NT2/D1 (cell line): ENCODE measurements at regions not wholly inside any gene's neighbourhood (a gene's known extent, or its start where the extent isn't known, plus 50 kb on each side); places are given as distances from the start of the nearest gene placed in this dataset.

ENCODE experiments used
- DNase-seq: peaks from one replicate; pipeline ENCODE4 v3.0.0-alpha.2; 2011; ENCODE audit warnings: low read depth, low spot score
- H3K27me3 ChIP-seq: 2 replicates; pipeline ENCODE4 v1.6.0; 2011; ENCODE audit warnings: mild to moderate bottlenecking; ENCODE audit not compliant: insufficient read length, insufficient read depth
- H3K36me3 ChIP-seq: 2 replicates; pipeline ENCODE4 v1.6.1; 2011; ENCODE audit warnings: mild to moderate bottlenecking, low read length, mixed read lengths; ENCODE audit not compliant: insufficient read depth, insufficient read length
- H3K4me1 ChIP-seq: 2 replicates; pipeline ENCODE4 v1.5.1; 2011; ENCODE audit not compliant: insufficient read depth, insufficient read length
- H3K4me3 ChIP-seq: 2 replicates; pipeline ENCODE4 v1.5.1; 2011; ENCODE audit warnings: low read depth; ENCODE audit not compliant: insufficient read length
- H3K9ac ChIP-seq: 2 replicates; pipeline ENCODE4 v1.6.0; 2011; ENCODE audit warnings: low read depth; ENCODE audit not compliant: insufficient read length
- H3K9me3 ChIP-seq: 2 replicates; pipeline ENCODE4 v1.5.1; 2011; ENCODE audit warnings: mild to moderate bottlenecking, low read length; ENCODE audit not compliant: insufficient read depth
- SUZ12 ChIP-seq: IDR thresholded peaks from 2 replicates; pipeline ENCODE4 v1.6.1; 2011; ENCODE audit not compliant: insufficient read length, insufficient read depth; ENCODE audit errors: extremely low read depth
- YY1 ChIP-seq: IDR thresholded peaks from 2 replicates; pipeline ENCODE4 v1.6.1; 2011; ENCODE audit not compliant: insufficient read length, insufficient read depth
- ZNF274 ChIP-seq: IDR thresholded peaks from 2 replicates; pipeline ENCODE4 v1.6.1; 2011; ENCODE audit warnings: mild to moderate bottlenecking, low read depth, low read length

DNA sequence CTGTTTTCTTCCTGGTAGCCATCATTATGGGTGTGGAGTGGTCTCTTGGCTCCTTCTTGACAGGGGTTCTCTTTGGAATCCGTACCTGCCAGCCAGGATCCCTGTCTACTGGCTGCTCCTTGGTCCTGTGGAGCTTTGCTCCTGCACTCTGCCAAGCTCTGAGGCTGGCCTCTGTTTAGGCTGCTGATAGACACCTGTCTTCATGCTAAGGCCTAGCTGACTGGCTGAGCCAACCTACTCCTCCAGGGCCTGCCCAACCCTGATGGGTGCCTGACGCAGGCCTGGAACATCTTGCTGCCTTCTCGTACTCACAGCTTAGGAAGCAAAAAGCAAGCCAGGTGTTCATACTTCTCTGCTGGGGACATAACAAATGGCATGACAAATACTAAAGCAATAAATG, 333.6 kb upstream of the ZNF32 start:
- no peaks in the 10 kb centered on the region for H3K36me3 ChIP-seq
- TF ChIP-seq YY1 = no peak
- TF ChIP-seq ZNF274 = no peak
- TF ChIP-seq SUZ12 = no peak
- no peak for DNase-seq
- H3K4me1 ChIP-seq = no peaks in the 10 kb centered on the region
- H3K9ac ChIP-seq = no peak overlapping the region
- H3K9me3 ChIP-seq = no peaks in the 10 kb centered on the region
- H3K27me3 ChIP-seq = no peaks in the 10 kb centered on the region
- no peak overlapping the region for H3K4me3 ChIP-seq

DNA sequence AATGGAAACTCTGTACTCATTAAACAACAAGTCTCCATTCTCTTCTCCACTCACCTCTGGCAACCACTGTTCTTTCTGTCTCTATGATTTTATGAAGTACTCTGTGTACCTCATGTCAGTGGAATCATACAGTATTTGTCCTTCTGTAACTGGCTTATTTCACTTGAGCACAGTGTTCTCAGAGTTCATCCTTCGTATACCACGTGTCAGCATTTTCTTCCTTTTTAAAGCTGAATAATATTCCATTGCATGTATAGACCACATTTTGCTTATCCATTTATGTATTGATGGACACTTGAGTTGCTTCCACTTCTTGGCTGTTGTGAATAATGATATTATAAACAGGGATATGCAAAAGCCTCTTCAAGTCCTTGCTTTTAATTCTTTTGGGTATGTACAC, 333.0 kb upstream of the ZNF32 start:
- Histone ChIP-seq H3K27me3 (no peaks in the 10 kb centered on the region), H3K36me3 (no peaks in the 10 kb centered on the region), H3K9ac (no peak overlapping the region), H3K4me3 (no peak overlapping the region), H3K4me1 (no peaks in the 10 kb centered on the region), H3K9me3 (no peaks in the 10 kb centered on the region)
- no peak for DNase-seq
- TF ChIP-seq ZNF274 (no peak), YY1 (no peak), SUZ12 (no peak)

DNA sequence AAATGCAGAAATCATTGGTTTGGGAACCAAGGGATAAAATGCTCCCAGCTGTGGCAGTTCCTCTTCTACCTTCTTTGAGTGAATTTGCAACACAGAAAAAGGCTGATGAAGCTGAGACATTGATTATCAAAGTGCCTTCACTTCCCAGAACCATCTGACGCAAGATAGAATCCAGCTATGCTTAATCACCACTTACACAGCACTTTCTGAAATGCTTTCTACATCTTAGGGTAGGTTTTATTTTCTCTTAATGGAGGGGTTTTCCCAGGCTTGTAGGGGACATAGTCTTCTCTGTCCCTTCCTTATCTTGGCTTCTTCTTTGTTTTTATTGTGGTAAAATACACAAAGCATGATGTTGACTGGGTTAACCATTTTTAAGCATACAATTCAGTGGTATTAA, 332.6 kb upstream of the ZNF32 start:
- Histone ChIP-seq H3K36me3 (no peaks in the 10 kb centered on the region), H3K4me1 (no peaks in the 10 kb centered on the region), H3K27me3 (no peaks in the 10 kb centered on the region), H3K9ac (no peak overlapping the region), H3K4me3 (no peak overlapping the region), H3K9me3 (no peaks in the 10 kb centered on the region)
- no peak for DNase-seq
- no peak for TF ChIP-seq YY1
- TF ChIP-seq SUZ12 = no peak
- TF ChIP-seq ZNF274 = no peak

DNA sequence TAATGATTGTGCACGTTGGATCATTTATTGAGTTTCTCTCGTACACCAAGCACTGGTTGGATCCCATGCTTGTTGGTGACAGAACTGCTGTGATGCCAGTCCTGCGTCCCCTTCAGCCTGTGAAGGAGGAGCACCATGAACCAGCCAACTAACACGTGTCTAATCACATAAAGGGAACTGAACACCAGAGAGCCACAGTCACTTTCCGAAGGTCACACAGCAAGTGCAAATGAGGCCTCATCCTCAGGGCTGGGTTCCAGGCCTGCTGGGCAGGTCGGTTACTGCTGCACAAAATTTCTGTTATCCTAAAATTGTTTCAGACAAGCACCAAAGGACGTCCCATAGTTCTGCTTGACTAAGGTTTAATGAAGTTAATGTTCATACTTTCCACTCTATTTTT, 332.0 kb upstream of the ZNF32 start:
- Histone ChIP-seq H3K9ac (no peak overlapping the region), H3K9me3 (no peaks in the 10 kb centered on the region), H3K27me3 (no peaks in the 10 kb centered on the region), H3K4me3 (no peak overlapping the region), H3K4me1 (no peaks in the 10 kb centered on the region), H3K36me3 (no peaks in the 10 kb centered on the region)
- no peak for DNase-seq
- TF ChIP-seq SUZ12 (no peak), YY1 (no peak), ZNF274 (no peak)

DNA sequence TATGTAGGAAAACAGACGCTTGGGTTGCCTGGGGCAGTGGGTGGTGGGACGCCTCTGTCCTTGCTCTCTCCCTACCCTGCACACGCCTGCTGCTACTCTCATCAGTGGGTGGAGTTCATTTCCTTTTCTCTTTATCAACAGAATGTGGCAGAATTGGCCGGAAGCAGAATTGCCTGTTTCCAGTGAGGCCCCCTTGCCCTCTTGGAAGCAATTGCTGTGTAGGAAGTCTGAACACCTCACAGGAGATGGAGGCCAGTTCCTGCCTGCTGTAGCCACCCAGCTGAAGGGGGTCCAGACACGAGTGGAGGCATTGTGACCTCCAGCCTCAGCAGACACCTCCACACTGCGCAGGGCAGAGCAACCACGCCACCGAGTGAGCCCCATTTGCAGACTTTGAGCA, 331.6 kb upstream of the ZNF32 start:
- Histone ChIP-seq H3K4me1 (no peaks in the 10 kb centered on the region), H3K9me3 (no peaks in the 10 kb centered on the region), H3K36me3 (no peaks in the 10 kb centered on the region), H3K27me3 (no peaks in the 10 kb centered on the region), H3K4me3 (no peak overlapping the region), H3K9ac (no peak overlapping the region)
- no peak for TF ChIP-seq ZNF274
- TF ChIP-seq SUZ12 = no peak
- no peak for TF ChIP-seq YY1
- DNase-seq = no peak

DNA sequence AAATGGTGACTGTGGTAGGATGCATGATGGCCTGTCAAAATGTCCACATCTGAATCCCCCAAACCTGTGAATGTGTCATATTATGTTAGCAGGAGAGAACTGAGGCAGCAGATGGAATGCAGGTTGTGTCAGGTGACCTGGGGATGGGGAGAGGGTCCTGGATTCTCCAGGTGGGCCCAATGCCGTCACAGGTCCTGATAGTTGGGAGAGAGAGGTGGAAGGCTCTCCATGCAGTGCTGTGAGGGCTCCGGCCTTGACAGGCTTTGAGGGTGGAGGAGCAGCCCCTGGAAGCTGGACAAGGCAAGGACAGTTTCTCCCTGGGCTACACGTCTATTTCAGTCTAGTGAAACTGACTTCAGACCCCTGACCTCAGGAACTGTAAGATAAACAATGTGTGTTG, 330.9 kb upstream of the ZNF32 start:
- Histone ChIP-seq H3K4me3 (no peak overlapping the region), H3K36me3 (no peaks in the 10 kb centered on the region), H3K9me3 (no peaks in the 10 kb centered on the region), H3K27me3 (no peaks in the 10 kb centered on the region), H3K9ac (no peak overlapping the region), H3K4me1 (no peaks in the 10 kb centered on the region)
- TF ChIP-seq YY1 = no peak
- no peak for TF ChIP-seq SUZ12
- TF ChIP-seq ZNF274 = no peak
- DNase-seq = no peak

DNA sequence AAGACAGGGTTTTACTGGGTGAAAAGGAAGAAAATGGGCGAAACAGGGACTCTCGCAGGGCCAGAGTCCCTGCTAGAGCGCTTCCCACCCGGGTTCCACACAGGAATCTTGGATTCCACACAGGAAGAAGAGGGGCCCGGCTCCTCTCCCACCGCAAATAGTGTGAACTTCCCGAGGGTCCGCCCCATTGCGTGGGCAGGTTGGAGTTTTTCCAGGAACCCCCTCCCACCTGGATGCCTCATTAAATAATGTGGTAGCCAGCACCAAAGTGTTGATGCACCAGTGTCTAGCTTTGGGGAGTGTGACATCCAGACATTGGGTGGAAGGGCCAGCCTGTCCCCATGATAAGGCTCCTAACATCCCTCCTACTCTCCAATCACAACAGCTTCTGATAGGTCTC, 330.3 kb upstream of the ZNF32 start:
- no peak overlapping the region for H3K4me3 ChIP-seq
- H3K27me3 ChIP-seq = no peaks in the 10 kb centered on the region
- TF ChIP-seq ZNF274 (no peak), YY1 (no peak), SUZ12 (no peak)
- no peaks in the 10 kb centered on the region for H3K36me3 ChIP-seq
- no peak overlapping the region for H3K9ac ChIP-seq
- no peaks in the 10 kb centered on the region for H3K4me1 ChIP-seq
- H3K9me3 ChIP-seq = no peaks in the 10 kb centered on the region
- DNase-seq = no peak

DNA sequence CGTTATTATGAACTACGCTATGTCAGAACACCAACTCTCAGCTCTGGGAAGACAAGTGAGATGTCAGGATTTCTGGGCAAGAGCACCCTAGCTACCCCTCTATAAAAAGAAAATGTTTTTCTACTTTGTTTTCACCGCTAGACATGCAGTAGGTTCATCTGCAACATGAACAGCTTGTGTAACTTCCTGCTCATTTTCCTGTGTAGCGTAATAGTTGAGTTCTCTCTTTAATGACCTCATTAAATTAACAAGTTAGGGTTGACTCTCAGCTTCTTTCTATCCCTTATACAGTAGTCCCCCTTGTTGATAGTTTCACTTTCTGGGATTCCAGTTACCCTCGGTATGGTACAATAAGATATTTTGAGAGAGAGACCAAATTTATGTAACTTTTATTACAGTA, 329.4 kb upstream of the ZNF32 start:
- no peak for DNase-seq
- Histone ChIP-seq H3K9me3 (no peaks in the 10 kb centered on the region), H3K27me3 (no peaks in the 10 kb centered on the region), H3K4me3 (no peak overlapping the region), H3K4me1 (no peaks in the 10 kb centered on the region), H3K9ac (no peak overlapping the region), H3K36me3 (no peaks in the 10 kb centered on the region)
- TF ChIP-seq SUZ12 (no peak), YY1 (no peak), ZNF274 (no peak)
